ENCODE measurements at regions not wholly inside any gene's neighbourhood (a gene's known extent, or its start where the extent isn't known, plus 50 kb on each side); places are given as distances from the start of the nearest gene placed in this dataset.
"Not testable (repeated sequence)": the region's sequence is repeated elsewhere in the genome, so short reads cannot be mapped to it uniquely, and the experiment has no call there.

DNA sequence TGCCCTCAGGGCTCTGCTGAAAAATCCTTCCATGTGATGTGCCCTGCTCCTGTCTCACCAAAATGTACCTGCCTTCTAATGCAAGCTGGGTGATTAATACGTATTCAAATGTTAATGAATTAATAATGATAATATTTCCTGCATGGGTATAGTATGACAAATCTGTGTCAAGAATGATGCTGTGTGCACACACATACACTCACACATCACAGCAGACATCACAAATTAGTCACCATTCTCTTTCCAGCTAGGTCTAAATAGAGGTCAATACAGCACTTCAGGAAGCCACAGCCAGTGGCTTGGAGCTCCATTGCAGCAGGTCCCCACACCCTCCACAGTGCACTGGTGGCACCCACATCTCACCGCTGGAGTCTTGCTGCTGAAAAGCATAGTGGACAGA lies 681.2 kb upstream of the NRP1 start:
- no peak for DNase-seq (ENCODE audit: low spot score)

DNA sequence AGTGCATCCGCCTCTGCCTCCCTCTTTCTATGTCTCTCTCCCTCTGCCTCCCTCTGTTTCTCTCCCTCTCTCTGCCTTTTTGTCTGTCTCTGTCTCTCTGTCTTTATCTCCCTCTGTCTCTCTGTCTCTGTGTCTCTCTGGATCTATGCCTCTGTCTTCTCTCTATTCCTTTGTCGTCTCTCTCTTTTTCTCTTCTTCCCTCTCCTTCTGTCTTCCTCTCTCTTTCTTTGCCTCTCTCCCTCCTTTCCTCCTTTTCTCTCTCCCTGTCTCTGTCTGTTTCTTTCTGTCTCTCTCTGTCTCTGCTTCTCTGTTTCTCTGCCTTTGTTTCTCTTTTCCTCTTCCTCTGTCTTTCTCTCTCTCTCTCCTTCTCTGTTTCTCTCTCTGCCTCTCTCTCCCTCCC lies 678.8 kb upstream of the NRP1 start:
- no peak for DNase-seq (ENCODE audit: low spot score)

DNA sequence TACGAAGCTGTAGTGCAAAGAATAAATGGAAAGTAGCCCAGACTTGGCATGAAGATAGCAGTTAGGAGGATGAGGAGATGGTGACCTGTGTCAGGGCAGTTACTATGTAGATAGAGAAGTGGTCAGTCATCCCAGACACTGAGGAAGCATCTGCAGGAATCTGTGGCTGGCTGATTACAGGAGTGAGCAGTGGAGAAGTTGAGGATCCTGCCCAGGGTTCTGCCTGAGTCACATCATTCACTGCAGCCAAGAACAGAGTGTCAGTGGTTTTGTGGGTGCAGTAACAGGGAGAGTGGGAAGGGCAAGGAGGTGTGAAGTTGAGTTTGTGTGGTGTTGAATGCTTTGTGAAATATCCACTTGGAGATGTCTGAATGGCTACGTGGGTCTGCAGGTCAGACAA lies 676.4 kb upstream of the NRP1 start:
- DNase-seq (ENCODE audit: low spot score) = peak; percentile 60

DNA sequence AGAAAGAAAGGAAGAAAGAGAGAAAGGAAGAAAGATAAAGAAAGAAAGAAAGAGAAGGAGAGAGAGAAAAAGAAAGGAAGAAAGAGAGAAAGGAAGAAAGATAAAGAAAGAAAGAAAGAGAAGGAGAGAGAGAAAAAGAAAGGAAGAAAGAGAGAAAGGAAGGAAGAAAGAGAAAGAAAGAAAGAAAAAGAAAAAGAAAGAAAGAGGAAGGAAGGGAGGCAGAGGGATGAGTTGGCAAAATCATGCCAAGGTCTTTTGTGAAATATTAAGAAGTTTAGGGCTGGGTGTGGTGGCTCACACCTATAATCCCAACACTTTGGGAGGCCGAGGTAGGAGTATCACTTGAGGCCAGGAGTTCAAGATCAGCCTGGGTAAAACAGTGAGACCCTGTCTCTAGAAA lies 675.8 kb upstream of the NRP1 start:
- DNase-seq (ENCODE audit: low spot score) = not testable (repeated sequence)

DNA sequence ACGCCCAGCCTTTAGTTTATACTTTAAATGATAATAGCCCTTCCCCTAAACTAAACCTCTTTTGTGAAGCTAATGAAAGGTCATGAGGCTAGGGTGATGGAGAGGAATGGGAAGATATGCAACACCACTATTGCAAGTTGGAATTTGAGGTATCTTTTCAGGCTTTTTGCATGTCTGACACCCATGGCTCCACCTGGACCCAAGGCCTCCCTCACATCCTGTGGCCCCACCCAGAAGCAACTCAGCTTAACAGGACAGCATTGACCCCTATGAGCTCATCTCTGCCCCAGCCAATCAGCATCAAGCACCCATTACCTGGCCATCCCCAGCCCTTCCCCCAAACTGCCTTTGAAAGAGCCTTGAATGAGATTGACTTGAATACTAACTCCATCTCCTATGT lies 674.2 kb upstream of the NRP1 start:
- no peak for DNase-seq (ENCODE audit: low spot score)

DNA sequence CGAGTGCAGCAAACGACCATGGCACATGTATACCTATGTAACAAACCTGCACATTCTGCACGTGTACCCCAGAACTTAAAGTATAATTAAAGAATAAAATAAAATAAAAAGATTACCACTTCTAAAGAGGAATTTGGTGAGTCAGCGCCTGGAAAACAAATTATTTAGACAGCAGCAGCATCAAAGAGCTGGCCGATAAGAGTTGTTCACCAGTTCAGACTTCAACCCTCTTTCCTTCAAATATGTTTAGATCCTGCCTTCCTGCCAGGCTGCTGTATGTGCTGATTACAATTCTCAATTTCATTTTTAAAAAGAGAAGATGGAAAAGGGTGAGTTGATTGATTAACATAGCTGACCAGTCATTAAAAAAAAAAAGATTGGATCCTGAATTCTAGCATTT lies 672.0 kb upstream of the NRP1 start:
- DNase-seq (ENCODE audit: low spot score) = no peak

DNA sequence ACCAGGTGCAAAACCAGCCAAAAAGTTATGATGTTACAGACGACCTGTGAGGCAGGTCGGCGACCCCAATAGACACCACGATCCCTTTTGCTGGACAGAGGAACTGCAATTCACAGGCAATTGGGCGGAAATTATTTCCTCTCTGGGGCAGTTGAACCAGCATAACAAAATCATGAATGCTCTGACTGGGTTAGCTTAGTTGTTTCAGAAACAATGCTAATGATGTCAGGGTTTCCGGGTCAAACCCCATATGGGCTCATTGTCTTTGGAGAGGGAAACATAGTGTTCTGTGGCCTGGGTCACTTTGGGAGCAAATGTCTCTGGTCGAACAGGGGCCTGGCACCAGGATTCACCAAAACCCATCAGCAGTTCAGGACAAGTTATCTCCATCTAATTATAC lies 669.1 kb upstream of the NRP1 start:
- no peak for DNase-seq (ENCODE audit: low spot score)

DNA sequence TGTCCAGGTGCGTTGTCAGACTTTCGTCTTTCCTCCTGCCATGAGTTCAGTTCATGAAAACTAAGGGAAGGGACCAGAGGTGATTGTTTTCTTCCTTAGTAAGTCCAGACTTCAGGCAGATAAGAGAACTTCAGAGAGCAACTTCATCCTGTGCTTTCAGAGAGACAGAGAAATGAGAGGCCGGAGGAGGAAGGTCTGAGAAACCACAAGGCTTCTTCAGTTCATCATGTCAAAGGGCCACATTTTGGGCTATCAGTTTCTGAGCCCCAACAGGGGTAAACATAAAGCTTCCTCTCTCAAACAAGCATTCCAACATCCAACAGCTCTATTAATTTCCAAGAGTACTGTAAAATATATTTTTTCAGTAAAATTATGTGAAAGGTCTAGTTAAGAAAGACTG lies 668.4 kb upstream of the NRP1 start:
- no peak for DNase-seq (ENCODE audit: low spot score)

DNA sequence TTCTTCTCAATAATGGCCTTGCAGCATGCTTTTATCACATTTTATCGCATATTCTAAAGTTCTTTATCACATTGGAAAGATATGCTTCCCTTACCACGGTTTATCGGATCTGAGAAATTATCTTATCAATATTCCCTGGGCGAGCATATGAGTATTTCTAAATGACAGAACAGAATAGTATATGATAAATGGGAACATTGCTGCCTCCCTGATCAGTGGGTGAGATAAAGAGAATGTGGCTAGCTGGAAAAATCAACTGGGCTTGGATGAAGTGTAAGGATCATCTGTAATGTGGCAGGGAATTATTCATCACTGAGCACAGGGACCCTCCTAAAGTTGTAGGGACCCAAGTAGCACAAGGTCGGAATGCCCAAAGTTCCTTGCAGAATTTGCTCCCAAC lies 667.4 kb upstream of the NRP1 start:
- no peak for DNase-seq (ENCODE audit: low spot score)

DNA sequence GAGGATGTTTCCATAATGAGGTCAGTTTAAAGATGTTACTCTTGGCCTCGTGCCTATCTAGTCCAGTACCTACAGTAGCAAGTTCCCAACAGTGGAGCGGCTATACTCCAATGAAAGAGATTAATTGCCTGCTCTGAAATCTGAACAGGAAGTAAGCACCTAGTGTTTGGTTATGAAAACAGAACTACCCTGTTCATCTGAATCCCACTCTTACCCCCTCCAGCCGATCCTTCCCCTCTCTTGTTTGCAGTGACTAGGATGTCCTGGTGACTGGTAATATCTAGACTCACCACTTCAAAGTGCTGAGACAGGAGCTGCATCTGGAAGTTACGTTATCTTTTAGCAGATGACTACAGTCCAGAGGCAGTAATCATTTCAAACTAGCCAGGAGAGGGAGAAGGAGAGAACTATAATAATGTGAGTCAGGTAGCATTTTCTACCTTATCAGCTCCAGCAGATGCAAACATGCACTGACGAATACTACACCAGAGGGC lies 666.7 kb upstream of the NRP1 start:
- no peak for DNase-seq (ENCODE audit: low spot score)

DNA sequence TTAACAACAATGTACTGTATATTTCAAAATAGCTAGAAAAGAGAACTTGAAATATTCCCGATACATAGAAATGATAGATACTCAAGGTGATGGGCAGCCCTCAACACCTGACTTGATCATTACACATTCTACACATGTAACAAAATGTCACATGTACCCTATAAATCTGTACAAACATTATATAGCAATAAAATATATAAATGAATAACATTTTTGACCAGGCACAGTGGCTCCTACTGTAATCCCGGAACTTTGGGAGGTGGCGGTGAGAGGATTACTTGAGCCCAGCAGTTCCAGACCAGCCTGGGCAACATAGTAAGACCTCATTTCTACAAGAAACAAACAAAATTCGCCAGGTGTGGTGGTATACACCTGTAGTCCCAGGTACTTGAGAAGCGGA lies 659.5 kb upstream of the NRP1 start:
- DNase-seq (ENCODE audit: low spot score) = no peak

DNA sequence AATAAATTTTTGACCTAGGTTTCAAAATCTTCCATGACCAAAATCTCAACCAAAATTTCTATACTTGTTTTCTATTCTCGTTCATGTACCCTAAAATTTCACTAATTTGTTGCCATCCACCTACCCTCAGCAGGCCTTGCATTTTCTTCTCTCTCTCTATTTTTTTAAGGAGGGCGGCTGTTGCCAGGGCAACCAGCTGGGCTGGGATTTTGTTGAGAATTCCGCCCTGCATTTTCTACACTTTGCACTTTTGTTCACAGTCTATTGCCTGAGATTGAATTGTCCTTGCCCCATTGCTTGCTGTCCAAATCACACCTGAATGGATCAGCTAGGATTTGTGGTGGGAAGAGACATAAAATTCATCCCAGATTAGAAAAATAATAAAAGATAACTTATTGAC lies 657.5 kb upstream of the NRP1 start:
- no peak for DNase-seq (ENCODE audit: low spot score)

DNA sequence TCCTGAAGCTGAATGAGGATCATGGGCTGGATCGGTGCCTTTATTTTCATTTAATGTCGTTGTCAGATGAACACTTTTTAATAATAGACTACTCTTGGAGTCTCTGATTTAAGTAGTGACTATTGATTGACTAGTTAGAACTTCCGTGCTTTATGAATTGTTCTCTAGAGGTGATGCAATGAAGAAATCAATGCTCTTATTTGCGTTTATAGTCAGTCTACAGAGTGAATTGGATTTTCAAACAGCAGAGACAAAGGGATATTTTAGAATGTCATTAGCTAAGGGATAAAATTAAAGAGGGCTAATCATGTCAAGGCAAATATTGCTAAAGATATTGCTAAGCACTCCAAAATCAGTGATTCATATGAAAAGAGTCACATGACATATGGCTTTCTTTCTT lies 652.0 kb upstream of the NRP1 start:
- DNase-seq (ENCODE audit: low spot score) = no peak

DNA sequence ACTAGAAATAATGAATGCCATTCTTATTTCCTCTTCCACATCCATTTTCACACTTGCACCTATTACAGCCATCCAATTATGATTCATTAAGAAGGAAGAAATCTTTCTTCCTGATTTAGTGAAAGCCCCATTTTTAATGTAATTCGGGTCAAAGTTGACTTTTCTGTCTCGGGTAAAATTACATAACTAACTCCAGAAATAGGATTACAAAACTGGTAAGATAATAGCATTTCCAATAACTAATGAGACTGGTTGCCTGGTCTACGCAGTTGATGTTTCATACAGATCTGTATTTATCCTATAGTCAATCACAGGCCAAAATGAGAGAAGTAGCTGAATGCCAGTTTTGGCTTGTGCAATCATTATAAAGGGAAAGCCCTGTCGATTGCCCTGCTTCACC lies 651.5 kb upstream of the NRP1 start:
- DNase-seq (ENCODE audit: low spot score) = no peak

DNA sequence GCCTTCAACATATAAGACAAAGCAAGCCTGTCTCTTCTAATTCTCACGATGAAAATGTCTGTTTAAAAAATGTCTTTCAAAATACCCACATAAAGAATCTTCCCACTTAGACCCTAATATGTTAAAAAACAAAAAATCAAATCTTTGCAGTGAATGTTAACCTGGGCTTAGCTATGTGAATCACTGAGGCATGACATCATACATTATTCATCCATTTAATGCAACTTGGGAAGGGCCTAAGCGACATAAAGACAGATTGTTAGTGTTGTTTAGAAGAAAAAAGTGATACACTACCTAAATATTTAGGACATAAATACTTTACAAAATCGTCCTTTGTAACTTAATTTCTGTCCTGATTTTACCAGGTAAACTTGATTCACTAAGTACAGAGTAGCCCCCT lies 648.5 kb upstream of the NRP1 start:
- no peak for DNase-seq (ENCODE audit: low spot score)

DNA sequence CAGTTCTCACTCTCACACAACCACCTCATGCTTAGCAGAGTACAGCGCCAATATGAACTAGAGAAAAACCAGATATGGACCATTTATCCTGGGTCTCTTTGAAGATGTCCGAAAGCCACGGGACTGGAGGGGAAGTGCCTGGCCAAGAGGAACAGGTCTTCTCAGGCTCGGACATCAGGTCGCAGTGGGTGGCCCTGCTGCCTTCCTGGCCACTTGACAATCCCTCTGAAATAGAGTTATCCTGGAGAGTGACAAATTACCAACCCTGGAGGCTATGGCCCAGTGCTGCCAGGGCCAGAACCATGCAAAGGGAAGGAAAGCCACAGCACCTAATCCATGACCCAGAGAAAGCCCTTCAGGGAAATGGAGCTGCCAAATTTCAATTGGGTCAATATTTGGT lies 646.8 kb upstream of the NRP1 start:
- DNase-seq (ENCODE audit: low spot score) = no peak

DNA sequence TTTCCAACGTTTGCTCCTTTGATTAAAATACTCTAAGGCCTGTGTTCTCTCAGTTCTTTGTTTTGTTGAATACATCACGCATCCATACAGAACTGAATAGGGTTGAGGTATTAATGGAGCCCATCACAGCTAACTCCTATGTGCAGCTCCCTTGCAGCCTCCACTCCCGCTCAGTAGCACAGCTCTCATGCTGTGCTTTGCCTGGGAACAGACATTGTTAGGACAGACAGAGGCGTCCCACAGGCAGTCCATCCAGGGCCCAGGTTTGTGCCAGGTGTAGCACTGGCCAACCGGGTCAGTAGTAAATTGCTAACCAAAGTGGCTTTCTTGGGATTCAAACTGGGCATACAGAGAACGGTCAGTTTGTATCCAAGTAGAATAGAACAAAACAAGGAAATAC lies 644.7 kb upstream of the NRP1 start:
- no peak for DNase-seq (ENCODE audit: low spot score)

DNA sequence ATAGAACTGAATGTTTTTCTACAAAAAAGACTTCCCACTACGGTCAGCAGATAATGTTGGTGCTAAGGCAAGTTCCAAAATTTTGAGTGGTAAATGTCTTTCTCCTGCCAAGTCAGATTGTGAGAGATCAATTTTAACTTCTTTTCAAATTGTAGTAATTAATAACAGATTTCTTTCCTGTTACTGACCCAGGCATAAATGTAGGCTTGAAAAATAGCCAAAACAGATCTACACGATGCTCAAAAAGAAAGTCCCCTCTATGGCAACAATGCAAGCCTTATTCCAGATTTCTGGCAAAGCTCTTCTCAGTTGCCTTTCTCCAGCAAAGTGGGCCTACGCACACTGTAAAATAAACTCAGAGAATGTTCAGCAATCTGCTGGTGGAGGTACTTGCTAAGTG lies 641.0 kb upstream of the NRP1 start:
- no peak for DNase-seq (ENCODE audit: low spot score)

DNA sequence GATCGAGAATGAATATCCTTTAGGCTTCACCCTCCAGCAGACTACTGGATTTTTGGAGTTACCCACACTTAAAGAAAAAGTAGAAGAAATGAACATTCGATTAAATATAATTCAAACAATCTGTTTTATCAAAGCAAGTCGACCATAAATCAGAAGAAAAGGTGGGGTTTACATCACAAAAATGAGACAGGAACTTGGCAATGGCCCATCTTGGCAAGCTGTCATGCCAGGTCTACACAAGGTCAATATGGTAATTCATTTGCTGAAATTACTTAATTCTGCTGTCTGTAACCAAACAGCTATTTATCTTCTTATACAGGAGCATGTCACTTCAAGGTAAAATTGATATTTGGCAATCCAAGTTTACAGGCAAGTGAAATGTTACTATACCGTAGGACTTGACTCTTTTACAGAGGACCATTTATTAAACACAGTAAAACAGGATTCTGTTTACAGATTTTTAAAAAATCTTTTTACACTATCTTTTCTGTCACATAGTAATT lies 640.6 kb upstream of the NRP1 start:
- no peak for DNase-seq (ENCODE audit: low spot score)

DNA sequence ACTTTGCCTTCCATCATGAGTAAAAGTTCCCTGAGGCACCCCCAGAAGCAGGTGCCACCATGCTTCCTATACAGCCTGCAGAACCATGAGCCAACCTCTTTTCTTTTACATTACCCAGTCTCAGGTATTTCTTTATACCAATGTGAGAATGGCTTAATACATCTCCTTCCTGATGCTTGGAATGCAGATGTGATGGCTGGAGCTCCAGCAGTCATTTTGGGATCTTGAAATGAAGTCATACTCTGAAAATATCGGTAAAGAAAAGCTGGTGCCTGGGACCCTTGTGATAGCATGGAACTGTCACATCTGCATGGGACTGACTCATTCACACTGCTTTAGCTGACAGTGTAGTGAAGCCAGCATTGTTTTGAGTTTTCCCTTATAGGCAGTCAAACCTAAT lies 634.5 kb upstream of the NRP1 start:
- no peak for DNase-seq (ENCODE audit: low spot score)

DNA sequence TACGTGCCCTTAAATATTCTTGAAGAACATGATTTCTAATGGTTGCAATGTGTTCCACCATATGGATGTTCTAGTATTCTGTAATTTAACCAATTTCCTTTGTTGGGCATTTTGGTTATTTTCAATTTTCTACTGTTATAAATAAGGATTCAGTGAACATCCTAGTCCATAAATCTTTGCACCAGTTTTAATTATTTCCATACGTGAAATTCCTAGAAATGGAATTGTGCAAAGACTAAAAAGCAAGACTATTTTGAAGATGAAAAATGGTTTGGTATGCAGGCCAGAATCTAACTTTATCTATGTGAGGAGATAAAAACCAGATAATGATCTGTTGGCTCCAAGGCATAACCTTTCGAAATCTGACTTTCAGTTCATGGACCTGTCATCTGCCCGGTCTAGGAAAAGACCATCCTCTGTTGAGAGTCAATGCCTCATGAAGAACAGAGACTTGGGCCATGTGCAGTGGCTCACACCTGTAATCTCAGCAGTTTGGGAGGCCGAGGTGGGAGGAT lies 633.2 kb upstream of the NRP1 start:
- DNase-seq (ENCODE audit: low spot score) = no peak

DNA sequence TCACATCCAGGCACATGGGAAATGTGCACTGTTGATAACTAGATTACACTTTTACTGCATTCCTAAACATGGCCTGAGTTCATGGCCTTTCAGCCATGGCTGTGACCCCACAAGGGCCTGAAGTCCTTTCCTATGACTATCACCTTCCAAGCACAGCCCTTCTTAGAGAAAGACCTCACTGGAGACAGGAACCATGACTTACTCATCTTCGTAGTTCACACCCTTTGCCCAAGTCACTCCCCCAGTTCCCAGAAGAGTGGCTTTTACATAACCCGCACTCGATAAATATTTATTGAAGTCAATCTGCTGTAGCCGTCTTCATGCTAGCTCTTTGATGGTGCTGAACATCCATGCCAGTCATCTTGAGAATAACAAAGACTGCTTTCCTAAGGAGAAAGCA lies 632.5 kb upstream of the NRP1 start:
- DNase-seq (ENCODE audit: low spot score) = no peak

DNA sequence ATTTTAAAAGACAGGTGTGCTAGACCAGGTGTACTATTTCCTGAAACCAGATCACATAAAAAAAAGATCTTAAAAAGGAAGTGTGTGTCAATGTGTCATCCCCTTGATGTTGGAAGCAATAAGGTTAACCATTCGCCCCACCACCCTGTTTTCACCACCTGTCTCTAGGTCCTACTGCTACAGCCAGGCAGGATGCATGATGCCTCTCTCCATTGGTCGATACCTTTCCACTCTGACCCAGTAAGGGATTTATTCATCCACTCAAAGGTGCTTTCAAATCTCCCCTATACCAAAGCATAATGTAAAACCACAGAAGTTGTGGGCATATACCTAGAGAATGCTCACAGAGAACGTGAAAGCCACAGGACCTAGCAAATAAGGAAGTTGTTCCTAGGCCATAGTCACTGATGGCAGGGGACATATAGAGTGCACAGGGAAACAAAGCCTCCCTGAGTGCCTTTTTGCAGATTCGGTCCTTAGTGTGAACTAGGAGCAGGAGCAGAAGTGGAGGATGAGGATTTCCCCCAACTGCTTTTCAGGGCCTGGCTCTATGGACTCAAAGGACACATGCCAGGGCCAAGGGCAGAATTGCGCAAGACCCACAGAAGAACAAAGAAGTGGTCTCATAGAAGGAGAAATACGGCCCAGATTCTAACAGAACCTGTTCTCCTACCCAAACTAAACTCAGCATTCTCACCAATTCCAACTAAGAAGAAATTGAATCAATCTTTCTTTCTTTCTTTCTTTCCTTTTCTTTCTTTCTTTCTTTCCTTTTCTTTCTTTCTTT lies 631.5 kb upstream of the NRP1 start:
- no peak for DNase-seq (ENCODE audit: low spot score)

DNA sequence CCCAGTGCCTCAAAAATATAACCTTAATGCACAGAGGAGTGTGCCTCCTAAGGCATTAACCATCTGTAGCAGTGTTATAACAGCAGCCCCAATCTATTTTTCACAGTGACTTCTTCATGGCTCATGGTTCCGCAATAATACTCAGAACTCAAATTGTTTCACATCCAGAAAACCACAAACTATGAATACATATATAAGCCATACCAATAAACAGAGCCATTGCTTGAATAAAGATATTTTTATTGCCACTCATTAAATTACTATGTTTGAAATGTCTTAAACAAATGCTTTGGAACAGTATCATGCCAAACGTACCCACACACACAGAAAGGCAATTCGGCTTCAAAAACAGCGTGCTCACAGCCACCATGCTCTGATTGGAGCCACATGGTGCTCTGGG lies 629.3 kb upstream of the NRP1 start:
- no peak for DNase-seq (ENCODE audit: low spot score)

All from AG20443 (cell line).